K562 (cell line): ENCODE measurements at regions not wholly inside any gene's neighbourhood (a gene's known extent, or its start where the extent isn't known, plus 50 kb on each side); places are given as distances from the start of the nearest gene placed in this dataset.

Experiments used
- AFF4 ChIP-seq: sonication (generic); formaldehyde crosslinking; IDR thresholded peaks from 2 replicates; pipeline ENCODE4 v1.8.0; 2023; ENCODE audit warnings: mild to moderate bottlenecking, missing genetic modification reagents
- CHAMP1 ChIP-seq: fragments of 450-650 bp; IDR thresholded peaks from 2 replicates; pipeline ENCODE4 v1.6.1; 2016; ENCODE audit warnings: mild to moderate bottlenecking
- CHCHD3 ChIP-seq: fragments of 250-450 bp; sonication (Bioruptor Pico); IDR thresholded peaks from 2 replicates; pipeline ENCODE4 v2.1.2; 2022; ENCODE audit warnings: mild to moderate bottlenecking
- CHD2 ChIP-seq: IDR thresholded peaks from 2 replicates; pipeline ENCODE4 v1.6.1; 2011; ENCODE audit warnings: low read depth, low read length
- ELF4 ChIP-seq: fragments of 450-650 bp; formaldehyde crosslinking; IDR thresholded peaks from 2 replicates; pipeline ENCODE4 v1.4.0; 2022; ENCODE audit warnings: missing genetic modification characterization
- FUS ChIP-seq: fragments of 200-400 bp; formaldehyde crosslinking; optimal IDR thresholded peaks from 2 replicates; pipeline ENCODE3; 2017; ENCODE audit warnings: low read depth, low read length
- HBP1 ChIP-seq: fragments of 450-650 bp; formaldehyde crosslinking; IDR thresholded peaks from 2 replicates; pipeline ENCODE4 v1.4.0; 2022; ENCODE audit warnings: missing genetic modification characterization
- HOXB6 ChIP-seq: fragments of 250-450 bp; sonication (Bioruptor Pico); IDR thresholded peaks from 2 replicates; pipeline ENCODE4 v1.5.1; 2022; ENCODE audit warnings: mild to moderate bottlenecking, borderline replicate concordance
- KDM5B ChIP-seq: fragments of 200-600 bp; sonication (generic); IDR thresholded peaks from 2 replicates; pipeline ENCODE4 v1.6.1; 2012; ENCODE audit warnings: low read depth, mild to moderate bottlenecking, moderate library complexity, low read length, control low read depth, inconsistent platforms; ENCODE audit not compliant: insufficient replicate concordance
- MAFK ChIP-seq: IDR thresholded peaks from 2 replicates; pipeline ENCODE4 v1.6.1; 2011; ENCODE audit warnings: low read length, improper control_type of control experiment
- MLX ChIP-seq, 2 experiments: fragments of 450-650 bp in 1 of 2; sonication (generic) in 1 of 2; formaldehyde crosslinking; conservative IDR thresholded peaks; 2 replicates each; pipeline versions ENCODE4 v1.4.0 to v1.8.1; 2020 to 2022; ENCODE audit warnings: mild to moderate bottlenecking in 1 of 2, missing genetic modification reagents in 1 of 2
- NCOA6 ChIP-seq: fragments of 450-650 bp; IDR thresholded peaks from 2 replicates; pipeline ENCODE4 v1.6.1; 2017; ENCODE audit warnings: mild to moderate bottlenecking
- NFE2 ChIP-seq: IDR thresholded peaks from 2 replicates; pipeline ENCODE4 v1.6.1; 2014; ENCODE audit warnings: antibody characterized with exemption, low read depth
- TCF7 ChIP-seq: sonication (generic); IDR thresholded peaks from 2 replicates; pipeline ENCODE4 v1.6.1; 2016; ENCODE audit warnings: antibody characterized with exemption, borderline replicate concordance
- XRCC5 ChIP-seq: fragments of 200-400 bp; formaldehyde crosslinking; IDR thresholded peaks from 2 replicates; pipeline ENCODE4 v1.6.1; 2017; ENCODE audit warnings: low read depth, mild to moderate bottlenecking, low read length
- ZNF133 ChIP-seq: fragments of 250-450 bp; sonication (Bioruptor Pico); IDR thresholded peaks from 2 replicates; pipeline ENCODE4 v1.4.0; 2020; ENCODE audit warnings: mild to moderate bottlenecking
- ZNF316 ChIP-seq: fragments of 450-650 bp; IDR thresholded peaks from 2 replicates; pipeline ENCODE4 v1.6.1; 2016
- ZNF511 ChIP-seq: sonication (generic); formaldehyde crosslinking; IDR thresholded peaks from 2 replicates; pipeline ENCODE4 v1.8.0; 2022; ENCODE audit warnings: mild to moderate bottlenecking, missing genetic modification reagents
- ZNF639 ChIP-seq, 2 experiments: fragments of 200-800 bp in 1 of 2; sonication (Bioruptor generic) in 1 of 2; sonication (generic) in 1 of 2; formaldehyde crosslinking in 1 of 2; IDR thresholded peaks in 1 of 2; conservative IDR thresholded peaks in 1 of 2; 2 replicates each; pipeline versions ENCODE4 v1.5.0 to v1.6.1; 2016 to 2020; ENCODE audit warnings: missing compliant biosample characterization in 1 of 2, missing genetic modification characterization in 1 of 2, missing genetic modification reagents in 1 of 2

GRCh38 chr18:24710474-24710873, 250.0 kb downstream of the HRH4 start (continued):
- peak; percentile 46 for TF ChIP-seq NFE2
- TF ChIP-seq CHD2: no peak
- no peak for TF ChIP-seq AFF4 (CRISPR knock-in tag)
- no peak for TF ChIP-seq CHCHD3 (CRISPR knock-in tag)
- no peak for TF ChIP-seq ELF4 (CRISPR knock-in tag)
- no peak for TF ChIP-seq NCOA6
- TF ChIP-seq ZNF639 (CRISPR knock-in tag; conservative IDR thresholded peaks at IDR 0.05 in 1 of 2, IDR thresholded peaks at IDR 0.05 in 1 of 2): no peak
- TF ChIP-seq MAFK: peak; percentile 70
- TF ChIP-seq FUS: no peak
- TF ChIP-seq ZNF511 (CRISPR knock-in tag): no peak
- peak; percentile 88 for TF ChIP-seq ZNF316
- no peak for TF ChIP-seq HOXB6 (CRISPR knock-in tag)
- no peak for TF ChIP-seq XRCC5
- no peak for TF ChIP-seq ZNF133 (CRISPR knock-in tag)
- TF ChIP-seq HBP1 (CRISPR knock-in tag): no peak
- no peak for TF ChIP-seq MLX (CRISPR knock-in tag; conservative IDR thresholded peaks at IDR 0.05)
- no peak for TF ChIP-seq CHAMP1
- TF ChIP-seq KDM5B: no peak
- TF ChIP-seq TCF7: no peak
